CD4-positive, alpha-beta T cell (primary cell): ENCODE measurements at regions not wholly inside any gene's neighbourhood (a gene's known extent, or its start where the extent isn't known, plus 50 kb on each side); places are given as distances from the start of the nearest gene placed in this dataset.

Experiments used
- ATAC-seq: fragments of 200-7000 bp; cut with Tn5 transposase; one replicate; pipeline ENCODE4 v1.10.0; 2022; ENCODE audit warnings: mild to moderate bottlenecking; ENCODE audit not compliant: poor library complexity
- CTCF ChIA-PET: fragments of 350-600 bp; sonication (Branson Sonifier 250); formaldehyde crosslinking; loops from one replicate; lab custom pipeline; 2021; ENCODE audit warnings: antibody characterized with exemption, inconsistent platforms; lab: Charles Lee
- POLR2A ChIA-PET: fragments of 350-600 bp; sonication (Branson Sonifier 250); formaldehyde crosslinking; loops from one replicate; lab custom pipeline; 2021; ENCODE audit warnings: antibody characterized with exemption, inconsistent platforms; lab: Charles Lee
- DNase-seq, 14 experiments: peaks; one replicate each; pipeline ENCODE4 v3.0.0-alpha.2; 2013 to 2020; ENCODE audit warnings: mixed read lengths in 2 of 14
- H3K27ac ChIP-seq, 2 donors: one replicate each; pipeline versions ENCODE4 v1.5.1 to v1.7.0; 2013; ENCODE audit warnings: low read length in 2 of 2, low read depth in 1 of 2, mild to moderate bottlenecking in 1 of 2
- H3K27me3 ChIP-seq, 2 experiments: 1 replicate in 1 of 2; 2 replicates in 1 of 2; pipeline versions ENCODE4 v1.6.1 to v1.7.0; 2013; ENCODE audit warnings: low read length in 2 of 2, control low read depth in 1 of 2, mild to moderate bottlenecking in 1 of 2, moderate library complexity in 1 of 2; ENCODE audit not compliant: insufficient read depth in 2 of 2, control insufficient read depth in 1 of 2
- H3K36me3 ChIP-seq: one replicate; pipeline ENCODE4 v1.6.1; 2013; ENCODE audit warnings: low read length, control low read depth; ENCODE audit not compliant: insufficient read depth
- H3K4me1 ChIP-seq: one replicate; pipeline ENCODE4 v1.6.1; 2013; ENCODE audit warnings: low read length, control low read depth; ENCODE audit not compliant: insufficient read depth
- H3K4me3 ChIP-seq: one replicate; pipeline ENCODE4 v1.5.1; 2013; ENCODE audit warnings: mild to moderate bottlenecking, low read length, moderate library complexity
- H3K9me3 ChIP-seq, 2 experiments: 1 replicate in 1 of 2; 2 replicates in 1 of 2; pipeline versions ENCODE4 v1.6.1 to v1.7.0; 2013; ENCODE audit warnings: low read length in 2 of 2, mild to moderate bottlenecking in 2 of 2, control low read depth in 1 of 2, moderate library complexity in 1 of 2; ENCODE audit not compliant: control insufficient read depth in 1 of 2, insufficient read depth in 1 of 2
- H3K27ac Mint-ChIP-seq: one replicate; pipeline ENCODE4 v1.8.0; 2020; ENCODE audit warnings: mixed read lengths
- H3K27me3 Mint-ChIP-seq: one replicate; pipeline ENCODE4 v1.8.0; 2021; ENCODE audit warnings: mixed read lengths
- H3K36me3 Mint-ChIP-seq: one replicate; pipeline ENCODE4 v1.8.0; 2021; ENCODE audit warnings: low read depth, mixed read lengths
- H3K4me1 Mint-ChIP-seq: one replicate; pipeline ENCODE4 v1.8.0; 2021; ENCODE audit warnings: low read depth, mixed read lengths
- H3K4me3 Mint-ChIP-seq: one replicate; pipeline ENCODE4 v1.8.0; 2020; ENCODE audit warnings: mild to moderate bottlenecking, mixed read lengths
- H3K9me3 Mint-ChIP-seq: one replicate; pipeline ENCODE4 v1.8.0; 2020; ENCODE audit warnings: mixed read lengths
- intact Hi-C, 2 experiments: fragments of 100-400 bp; cut with DNase I in 1 of 2; cut with micrococcal nuclease in 1 of 2; formaldehyde crosslinking; loops; one replicate each; pipeline versions ENCODE4 v1.15.1 to v1.9.0; 2023 to 2025; cut with DNase I, micrococcal nuclease
- TF ChIP-seq, protein P1 (sequence below): fragments of 200-600 bp; IDR thresholded peaks from one replicate; pipeline ENCODE4 v1.8.0; 2022; ENCODE audit warnings: antibody characterized with exemption, mild to moderate bottlenecking

- DNase-seq (no peak), ATAC-seq (no peak)
- Mint-ChIP-seq H3K27me3 (no peaks in the 10 kb centered on the region), H3K4me3 (no peak overlapping the region), H3K36me3 (no peaks in the 10 kb centered on the region), H3K27ac (no peak overlapping the region), H3K9me3 (peaks cover 23% of the 10 kb centered on the region), H3K4me1 (no peaks in the 10 kb centered on the region)
- H3K27ac ChIP-seq = no peak overlapping the region
- CTCF ChIA-PET = no interaction called here
- POLR2A ChIA-PET = no interaction called here
- H3K4me3 ChIP-seq = no peak overlapping the region
- H3K36me3 ChIP-seq = no peaks in the 10 kb centered on the region
- TF ChIP-seq, protein P1, sequence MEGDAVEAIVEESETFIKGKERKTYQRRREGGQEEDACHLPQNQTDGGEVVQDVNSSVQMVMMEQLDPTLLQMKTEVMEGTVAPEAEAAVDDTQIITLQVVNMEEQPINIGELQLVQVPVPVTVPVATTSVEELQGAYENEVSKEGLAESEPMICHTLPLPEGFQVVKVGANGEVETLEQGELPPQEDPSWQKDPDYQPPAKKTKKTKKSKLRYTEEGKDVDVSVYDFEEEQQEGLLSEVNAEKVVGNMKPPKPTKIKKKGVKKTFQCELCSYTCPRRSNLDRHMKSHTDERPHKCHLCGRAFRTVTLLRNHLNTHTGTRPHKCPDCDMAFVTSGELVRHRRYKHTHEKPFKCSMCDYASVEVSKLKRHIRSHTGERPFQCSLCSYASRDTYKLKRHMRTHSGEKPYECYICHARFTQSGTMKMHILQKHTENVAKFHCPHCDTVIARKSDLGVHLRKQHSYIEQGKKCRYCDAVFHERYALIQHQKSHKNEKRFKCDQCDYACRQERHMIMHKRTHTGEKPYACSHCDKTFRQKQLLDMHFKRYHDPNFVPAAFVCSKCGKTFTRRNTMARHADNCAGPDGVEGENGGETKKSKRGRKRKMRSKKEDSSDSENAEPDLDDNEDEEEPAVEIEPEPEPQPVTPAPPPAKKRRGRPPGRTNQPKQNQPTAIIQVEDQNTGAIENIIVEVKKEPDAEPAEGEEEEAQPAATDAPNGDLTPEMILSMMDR = no peak
- intact Hi-C loops = no loop called here
- no peaks in the 10 kb centered on the region for H3K4me1 ChIP-seq
- no peaks in the 10 kb centered on the region for H3K27me3 ChIP-seq
- H3K9me3 ChIP-seq = peaks cover 0 to 8% of the 10 kb centered on the region in 2 experiments
Observed at GRCh38 chr3:78221300-78221699, 1181.4 kb downstream of the ROBO2 start.

DNA sequence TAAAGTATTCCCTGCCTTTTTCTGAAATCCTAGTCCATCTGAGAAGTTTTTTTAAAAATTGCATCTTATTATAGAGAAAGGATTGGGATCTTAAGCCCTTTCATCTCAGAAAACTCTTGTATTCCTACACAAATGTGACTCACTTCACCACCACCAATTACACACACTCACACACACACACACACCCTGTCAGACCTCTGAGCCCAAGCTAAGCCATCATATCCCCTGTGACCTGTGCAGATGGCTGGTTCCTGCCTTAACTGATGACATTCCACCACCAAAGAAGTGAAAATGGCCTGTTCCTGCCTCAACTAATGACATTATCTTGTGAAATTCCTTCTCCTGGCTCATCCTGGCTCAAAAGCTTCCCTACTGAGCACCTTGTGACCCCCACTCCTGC lies 1181.9 kb downstream of the ROBO2 start:
- Mint-ChIP-seq H3K4me1 (no peaks in the 10 kb centered on the region), H3K27ac (no peak overlapping the region), H3K9me3 (peaks cover 23% of the 10 kb centered on the region), H3K36me3 (no peaks in the 10 kb centered on the region), H3K27me3 (no peaks in the 10 kb centered on the region), H3K4me3 (no peak overlapping the region)
- ATAC-seq (no peak), DNase-seq (no peak)
- H3K4me1 ChIP-seq = no peaks in the 10 kb centered on the region
- intact Hi-C loops = no loop called here
- no peak overlapping the region for H3K27ac ChIP-seq
- TF ChIP-seq, protein P1 = no peak
- H3K36me3 ChIP-seq = no peaks in the 10 kb centered on the region
- H3K27me3 ChIP-seq = no peaks in the 10 kb centered on the region
- ChIA-PET CTCF (no interaction called here), POLR2A (no interaction called here)
- no peak overlapping the region for H3K4me3 ChIP-seq
- peaks cover 0 to 8% of the 10 kb centered on the region in 2 experiments for H3K9me3 ChIP-seq

DNA sequence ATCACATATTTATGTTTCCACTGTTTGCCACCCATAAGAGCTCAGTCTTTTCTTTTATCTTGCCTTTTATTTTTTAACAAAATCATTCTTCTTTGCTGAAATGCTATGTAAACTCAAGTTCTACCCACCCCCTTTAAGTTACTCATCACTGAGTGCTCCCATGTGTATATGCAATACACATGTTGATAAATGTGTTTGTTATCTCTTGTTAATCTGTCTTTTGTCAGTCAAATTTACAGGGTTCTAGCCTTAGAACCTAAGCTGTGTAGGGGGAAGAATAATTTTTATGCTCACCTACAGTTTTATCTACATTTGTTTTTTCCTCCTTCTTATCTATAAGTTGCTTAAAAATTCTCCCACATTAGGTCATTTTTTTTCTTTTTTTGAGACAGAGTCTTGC lies 1195.9 kb downstream of the ROBO2 start:
- H3K9me3 Mint-ChIP-seq = peaks cover 21% of the 10 kb centered on the region
- ATAC-seq (no peak), DNase-seq (no peak)
- Histone ChIP-seq H3K36me3 (no peaks in the 10 kb centered on the region), H3K4me3 (no peak overlapping the region), H3K27me3 (no peaks in the 10 kb centered on the region), H3K4me1 (no peaks in the 10 kb centered on the region), H3K27ac (no peak overlapping the region), H3K9me3 (peaks cover 5 to 12% of the 10 kb centered on the region in 2 experiments)
- H3K4me3 Mint-ChIP-seq = no peak overlapping the region
- ChIA-PET CTCF (no interaction called here), POLR2A (no interaction called here)
- H3K27me3 Mint-ChIP-seq = no peaks in the 10 kb centered on the region
- no peaks in the 10 kb centered on the region for H3K4me1 Mint-ChIP-seq
- no peak overlapping the region for H3K27ac Mint-ChIP-seq
- intact Hi-C loops = no loop called here
- TF ChIP-seq, protein P1 = no peak
- H3K36me3 Mint-ChIP-seq = no peaks in the 10 kb centered on the region
